ENCODE measurements at regions not wholly inside any gene's neighbourhood (a gene's known extent, or its start where the extent isn't known, plus 50 kb on each side); places are given as distances from the start of the nearest gene placed in this dataset.

DNA sequence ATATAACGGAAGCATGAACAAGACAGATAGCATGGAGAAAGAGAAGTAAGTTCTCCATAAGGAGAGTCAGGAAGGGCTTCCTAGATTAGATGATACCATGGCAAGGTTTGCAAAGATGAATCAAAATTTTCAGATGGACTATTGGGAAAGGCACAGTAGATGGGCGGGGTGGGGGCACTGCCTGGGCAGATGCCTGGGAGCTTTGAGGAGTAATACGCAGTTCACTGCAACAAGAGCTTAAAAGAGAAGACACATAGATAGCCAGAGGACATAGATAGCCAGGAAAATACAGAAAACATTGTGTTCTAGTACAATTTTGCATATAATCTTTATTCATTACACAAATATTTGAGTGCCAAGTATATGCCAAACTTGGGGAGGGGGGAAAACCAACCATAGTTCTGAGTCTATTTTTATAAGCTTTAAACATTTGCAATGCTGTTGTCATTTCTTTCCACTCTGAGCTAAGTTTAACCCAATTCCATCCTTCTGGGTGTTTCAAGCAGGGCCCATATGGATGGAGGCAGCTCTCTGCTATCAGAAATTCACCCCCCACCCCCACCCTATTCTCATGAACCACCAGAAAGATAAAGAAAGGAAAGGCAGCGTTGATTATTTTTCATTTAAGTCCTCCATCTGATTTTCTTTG, 120.6 kb downstream of the NUF2 start:
- H3K27ac Mint-ChIP-seq = no peak overlapping the region
- TF ChIP-seq ZNF396 (CRISPR knock-in tag; IDR thresholded peaks at IDR 0.05; ENCODE audit: borderline replicate concordance) (no peak), ZNF317 (CRISPR knock-in tag; IDR thresholded peaks at IDR 0.05; ENCODE audit: borderline replicate concordance, low read depth) (no peak), MLX (CRISPR knock-in tag; IDR thresholded peaks at IDR 0.05) (no peak), OVOL2 (CRISPR knock-in tag; IDR thresholded peaks at IDR 0.05; ENCODE audit: borderline replicate concordance) (no peak), ESRRA (CRISPR knock-in tag; IDR thresholded peaks at IDR 0.05; ENCODE audit: borderline replicate concordance) (no peak), ZNF532 (CRISPR knock-in tag; IDR thresholded peaks at IDR 0.05; ENCODE audit: borderline replicate concordance) (no peak), IRF2 (CRISPR knock-in tag; IDR thresholded peaks at IDR 0.05; ENCODE audit: borderline replicate concordance, low read depth) (no peak), ZNF219 (CRISPR knock-in tag; IDR thresholded peaks at IDR 0.05; ENCODE audit: borderline replicate concordance) (no peak), PRRX2 (CRISPR knock-in tag; IDR thresholded peaks at IDR 0.05) (no peak)
- H3K36me3 Mint-ChIP-seq = no peaks in the 10 kb centered on the region
- no peak overlapping the region for H3K4me3 Mint-ChIP-seq
- POLR2A ChIA-PET = interaction anchor here (1.0 kb wide), 1 partner anchor 16 kb away, joined by 3 read pairs; no protein-coding TSS in a partner anchor
- ATAC-seq = no peak
- DNase-seq (ENCODE audit: low spot score) = no peak
- H3K27me3 Mint-ChIP-seq (ENCODE audit: low read depth) = no peaks in the 10 kb centered on the region
- CTCF ChIA-PET = no interaction called here
- peaks cover 28% of the 10 kb centered on the region for H3K4me1 Mint-ChIP-seq
- peaks cover 5% of the 10 kb centered on the region; the same call in 1 of the 2 replicates for H3K9me3 Mint-ChIP-seq

DNA sequence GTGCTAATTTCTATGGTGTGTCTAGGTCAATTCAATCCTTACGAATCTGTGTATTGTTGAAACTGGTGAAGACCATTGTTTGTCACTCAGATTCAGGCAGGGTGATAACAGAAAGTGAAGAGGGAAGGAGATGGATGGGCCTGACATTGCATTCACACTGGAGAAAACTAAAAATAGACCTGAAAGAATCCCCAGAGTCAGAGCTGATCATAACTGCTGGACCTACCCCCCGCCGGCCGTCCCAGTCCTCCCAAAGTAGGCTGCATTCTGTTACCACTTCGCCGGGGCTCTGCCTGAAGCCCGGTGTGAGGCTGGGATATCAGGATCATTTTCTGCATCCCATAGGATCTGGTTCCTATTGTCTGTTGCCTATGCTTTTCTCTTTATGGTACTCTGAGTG, 121.1 kb downstream of the NUF2 start:
- ATAC-seq (no peak), DNase-seq (ENCODE audit: low spot score) (no peak)
- ChIA-PET CTCF (interaction anchor here (0.8 kb wide), 1 partner anchor 16 kb away, joined by 3 read pairs; no protein-coding TSS in a partner anchor), POLR2A (interaction anchor here (1.0 kb wide), 1 partner anchor 16 kb away, joined by 3 read pairs; no protein-coding TSS in a partner anchor)
- Mint-ChIP-seq H3K27me3 (ENCODE audit: low read depth) (no peaks in the 10 kb centered on the region), H3K36me3 (no peaks in the 10 kb centered on the region), H3K4me1 (peaks cover 31% of the 10 kb centered on the region), H3K4me3 (no peak overlapping the region), H3K9me3 (peaks cover 5% of the 10 kb centered on the region; the same call in 1 of the 2 replicates), H3K27ac (no peak overlapping the region)
- TF ChIP-seq GRHL2 (CRISPR knock-in tag; IDR thresholded peaks at IDR 0.05; ENCODE audit: insufficient replicate concordance, severe bottlenecking) (no peak), NR3C1 (CRISPR knock-in tag; conservative IDR thresholded peaks at IDR 0.05; ENCODE audit: low read depth) (no peak), PRDM15 (CRISPR knock-in tag; IDR thresholded peaks at IDR 0.05) (no peak), CTCF (IDR thresholded peaks at IDR 0.05) (no peak), TP53 (CRISPR knock-in tag; IDR thresholded peaks at IDR 0.05) (no peak), CREB1 (CRISPR knock-in tag; IDR thresholded peaks at IDR 0.05) (no peak), FOXJ3 (CRISPR knock-in tag; IDR thresholded peaks at IDR 0.05; ENCODE audit: borderline replicate concordance) (no peak), RELA (CRISPR knock-in tag; IDR thresholded peaks at IDR 0.05; ENCODE audit: borderline replicate concordance) (no peak), EMX1 (CRISPR knock-in tag; IDR thresholded peaks at IDR 0.05) (no peak)

Measured in WTC11 (cell line).